ENCODE measurements at regions not wholly inside any gene's neighbourhood (a gene's known extent, or its start where the extent isn't known, plus 50 kb on each side); places are given as distances from the start of the nearest gene placed in this dataset.
"Not testable (repeated sequence)": the region's sequence is repeated elsewhere in the genome, so short reads cannot be mapped to it uniquely, and the experiment has no call there.

GRCh38 chr5:62168506-62169281 is 137.3 kb upstream of the KIF2A start:
- DNase-seq (ENCODE audit: low read depth): no peak

- DNase-seq (ENCODE audit: low read depth): no peak
These were observed 127.7 kb upstream of the KIF2A start for GRCh38 chr5:62178258-62178657.

DNA sequence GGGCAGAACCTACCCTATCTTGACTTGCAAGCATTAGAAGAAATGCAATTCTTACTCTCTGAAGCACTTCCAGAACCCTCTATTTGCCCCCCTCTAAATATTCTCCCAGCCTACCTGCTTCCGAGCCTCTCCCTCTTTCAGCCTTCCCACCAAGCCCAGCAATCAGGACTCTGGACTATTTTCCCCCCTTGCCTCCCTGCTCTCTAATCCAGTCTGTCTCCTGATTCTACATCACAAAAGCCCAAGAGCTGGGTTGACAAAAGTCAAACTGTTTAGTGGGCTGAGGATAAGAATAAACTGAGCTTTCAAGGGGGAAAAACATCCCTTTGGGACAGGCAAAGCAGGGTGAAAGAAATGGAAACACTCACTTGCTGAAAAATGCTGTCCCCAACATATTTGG is 123.2 kb upstream of the KIF2A start:
- DNase-seq (ENCODE audit: low read depth): no peak

DNA sequence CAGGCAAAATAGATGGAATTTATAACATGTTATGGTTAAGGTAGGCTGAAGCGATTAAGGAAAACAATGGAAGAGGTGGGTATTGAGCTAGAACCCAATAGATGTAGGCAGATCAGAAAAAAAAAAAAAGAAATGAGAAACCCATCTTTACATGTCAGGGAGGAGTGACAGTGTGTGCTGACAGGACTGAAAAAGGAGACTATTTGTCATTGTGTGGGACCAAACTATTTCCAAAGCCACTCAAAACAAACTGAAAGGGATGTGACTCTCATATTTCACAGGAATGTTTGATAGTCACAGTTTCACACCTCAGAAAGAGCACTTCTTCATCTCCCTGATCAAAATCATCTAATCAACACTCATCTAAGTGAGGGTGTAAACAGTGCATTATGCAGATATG is 122.3 kb upstream of the KIF2A start:
- no peak for DNase-seq (ENCODE audit: low read depth)

DNA sequence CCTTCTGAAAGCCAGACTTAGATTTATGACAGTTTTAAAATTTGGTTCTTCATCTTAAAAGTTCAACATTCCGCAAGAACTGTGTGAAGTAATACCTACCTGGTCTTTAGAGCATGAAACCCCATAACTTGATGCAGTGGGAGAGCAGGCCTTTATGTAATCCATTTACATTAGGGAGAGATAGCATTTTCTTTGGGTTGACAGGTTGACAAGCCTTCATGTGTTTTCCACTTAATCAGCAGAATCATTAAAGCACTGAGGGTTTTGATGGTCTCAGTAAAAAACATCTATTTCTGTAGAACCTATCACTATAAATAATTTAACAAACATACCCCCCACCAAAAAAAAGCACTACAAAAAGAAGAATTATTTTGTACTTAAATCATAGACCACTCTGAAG is 121.6 kb upstream of the KIF2A start:
- no peak for DNase-seq (ENCODE audit: low read depth)

- no peak for DNase-seq (ENCODE audit: low read depth)
These were observed 115.8 kb upstream of the KIF2A start for GRCh38 chr5:62190173-62190572.

- no peak for DNase-seq (ENCODE audit: low read depth)
These were observed 115.1 kb upstream of the KIF2A start for GRCh38 chr5:62190931-62191330.

GRCh38 chr5:62192958-62193357 is 113.0 kb upstream of the KIF2A start:
- DNase-seq (ENCODE audit: low read depth): no peak

GRCh38 chr5:62196532-62196931 is 109.5 kb upstream of the KIF2A start:
- DNase-seq (ENCODE audit: low read depth): not testable (repeated sequence)

- DNase-seq (ENCODE audit: low read depth): no peak
These were observed 108.3 kb upstream of the KIF2A start for GRCh38 chr5:62197697-62198096.

DNA sequence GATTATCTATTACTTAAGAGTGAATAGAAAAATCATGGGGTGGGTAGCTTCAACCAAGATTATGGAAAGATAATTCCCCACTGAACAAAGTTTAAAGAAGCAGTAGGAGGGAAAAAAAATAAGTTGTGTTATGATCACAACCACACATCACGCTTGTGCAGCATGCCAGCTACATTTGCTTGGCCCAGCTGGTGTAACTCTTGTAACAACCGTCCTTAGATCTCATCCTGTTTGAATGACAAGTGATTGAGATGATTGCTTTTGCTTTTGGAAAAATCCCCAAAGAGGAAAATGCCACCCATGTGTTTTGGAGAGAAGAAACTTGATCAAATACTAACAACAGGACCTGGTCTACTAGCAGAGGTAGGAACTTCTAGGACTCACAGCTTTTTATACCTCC is 107.6 kb upstream of the KIF2A start:
- no peak for DNase-seq (ENCODE audit: low read depth)

DNA sequence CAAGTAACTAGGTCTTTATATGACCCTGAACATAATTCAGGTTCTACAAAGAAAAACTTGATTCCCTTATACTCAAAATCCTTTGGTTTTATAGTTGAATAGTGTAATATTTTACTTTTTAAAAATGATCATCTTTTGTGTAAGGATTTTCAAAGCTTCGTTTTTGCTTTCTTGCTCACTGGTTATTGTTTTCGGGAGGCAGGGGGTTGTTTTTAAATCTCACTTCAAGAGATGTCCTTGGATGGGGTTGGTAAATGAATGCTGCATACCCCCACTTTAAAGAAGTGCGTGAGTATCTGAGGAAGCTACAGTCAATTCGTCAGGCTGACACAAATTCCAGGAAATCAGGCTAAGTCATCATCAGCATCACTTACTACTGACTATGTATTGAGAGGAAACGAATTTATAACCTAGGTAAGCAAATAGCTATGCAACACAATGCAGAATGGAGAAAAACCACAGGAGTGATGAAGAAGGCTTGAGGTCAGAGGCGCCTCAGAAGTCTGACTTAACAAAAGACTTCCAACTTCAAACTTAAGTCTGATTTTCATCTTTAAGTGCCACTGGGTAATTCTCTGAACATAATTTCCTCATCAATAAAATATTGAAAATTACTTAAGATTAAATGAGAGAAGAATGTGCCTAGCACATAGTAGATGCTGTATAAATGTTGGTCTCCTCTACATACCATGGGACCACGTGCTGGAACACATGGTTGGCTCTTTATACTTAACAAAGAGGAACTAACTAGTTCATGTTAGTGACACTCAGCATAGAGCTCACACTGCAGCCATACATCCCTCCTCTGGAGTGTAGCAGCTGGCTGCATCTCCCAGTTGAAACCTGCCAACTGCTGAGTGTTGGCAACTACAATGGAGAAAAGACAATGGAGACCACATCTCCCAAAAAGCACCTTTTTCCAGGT is 106.0 kb upstream of the KIF2A start:
- no peak for DNase-seq (ENCODE audit: low read depth)

DNA sequence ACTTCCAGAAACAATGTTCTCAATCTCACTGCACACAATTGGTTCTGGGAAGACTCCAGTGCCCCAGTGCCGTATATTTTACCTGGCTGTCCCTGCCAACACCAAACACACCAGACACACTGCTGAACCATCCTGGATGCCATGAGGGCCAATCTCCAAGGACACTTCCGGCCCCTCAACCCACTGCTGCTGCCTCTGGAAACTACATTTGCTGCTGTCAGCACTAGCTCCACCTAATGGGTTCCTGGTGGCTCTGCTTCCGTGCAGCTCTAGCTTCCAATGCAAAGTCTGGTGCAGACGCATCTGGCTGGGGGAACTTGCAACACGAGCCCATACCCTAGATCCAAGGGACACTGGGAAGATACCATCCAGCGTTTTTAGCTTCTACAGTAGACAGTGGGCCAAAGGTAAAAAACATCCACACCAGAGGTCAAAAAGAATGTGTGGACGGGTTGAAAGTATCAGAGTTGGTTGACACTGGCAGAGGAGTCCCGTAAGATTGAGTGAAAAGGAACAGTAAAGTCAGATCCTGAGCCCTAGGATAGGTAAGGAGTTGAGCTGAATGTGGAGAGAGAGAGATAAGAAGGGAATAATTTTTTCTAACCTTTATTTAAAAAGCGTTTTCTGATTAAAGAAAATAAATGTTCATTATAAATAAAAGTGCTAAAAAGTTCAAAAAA is 99.7 kb upstream of the KIF2A start:
- DNase-seq (ENCODE audit: low read depth): no peak

- no peak for DNase-seq (ENCODE audit: low read depth)
These were observed 97.7 kb upstream of the KIF2A start for GRCh38 chr5:62208218-62208852.

DNA sequence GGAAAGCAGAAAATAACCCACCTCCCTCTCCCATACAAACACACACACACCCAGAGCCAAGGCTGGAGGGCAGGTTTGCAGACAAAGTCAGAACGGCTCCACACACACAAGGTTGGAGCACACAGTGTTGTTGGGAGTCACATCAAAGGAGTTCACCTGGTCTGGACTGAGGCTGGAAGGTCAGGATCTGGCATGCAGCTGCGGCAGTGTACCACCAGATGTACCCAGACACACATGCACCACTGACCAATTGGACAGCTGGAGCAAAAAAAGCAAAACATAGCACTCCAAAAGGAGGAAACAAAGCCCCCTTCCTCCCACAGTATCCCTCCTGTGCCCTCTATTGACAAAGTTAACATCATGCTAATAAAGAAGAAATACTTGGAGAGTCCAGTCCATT is 94.6 kb upstream of the KIF2A start:
- no peak for DNase-seq (ENCODE audit: low read depth)

DNA sequence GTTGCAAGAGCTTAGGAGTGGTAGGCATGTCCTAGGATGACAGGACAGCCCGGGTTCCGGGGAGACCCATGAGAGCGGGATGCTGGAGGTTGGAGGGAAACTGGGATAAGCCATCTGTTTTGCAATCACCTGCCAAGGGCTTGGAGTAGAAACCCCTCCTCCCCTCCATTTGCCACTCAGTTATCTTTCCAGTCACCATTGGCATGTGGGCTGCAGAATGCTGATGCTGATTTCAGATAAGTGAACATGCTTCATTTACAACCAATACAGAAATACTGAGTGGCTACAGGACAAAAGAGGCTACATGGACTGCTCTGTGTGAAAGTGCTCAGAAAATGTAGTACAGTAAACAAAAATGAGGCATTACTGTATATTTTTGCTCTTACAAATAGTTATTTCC is 93.4 kb upstream of the KIF2A start:
- no peak for DNase-seq (ENCODE audit: low read depth)

- DNase-seq (ENCODE audit: low read depth): no peak
These were observed 91.3 kb upstream of the KIF2A start for GRCh38 chr5:62214701-62215100.

GRCh38 chr5:62216603-62217002 is 89.4 kb upstream of the KIF2A start:
- DNase-seq (ENCODE audit: low read depth): not testable (repeated sequence)

- not testable (repeated sequence) for DNase-seq (ENCODE audit: low read depth)
These were observed 88.9 kb upstream of the KIF2A start for GRCh38 chr5:62217095-62217494.

- DNase-seq (ENCODE audit: low read depth): not testable (repeated sequence)
These were observed 87.1 kb upstream of the KIF2A start for GRCh38 chr5:62218860-62219259.

DNA sequence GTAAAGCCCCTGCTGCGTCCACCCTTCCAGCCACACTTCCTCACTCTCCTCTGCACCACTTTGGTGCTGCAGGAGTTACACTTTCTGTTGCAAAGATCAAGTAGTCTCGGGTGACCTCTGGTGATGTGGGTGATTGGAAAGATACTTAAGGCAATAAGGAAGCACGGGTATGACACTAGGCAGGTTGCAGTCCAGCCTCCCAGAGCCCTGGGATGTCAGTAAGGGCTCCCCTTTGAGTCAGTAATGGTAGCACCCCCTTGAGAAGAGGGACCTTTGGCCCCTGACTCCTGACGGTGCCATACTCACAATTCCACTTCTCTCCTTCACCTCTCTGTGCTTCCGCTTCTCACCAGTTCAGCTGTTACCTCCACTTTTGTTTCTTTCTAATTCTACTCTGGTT is 84.1 kb upstream of the KIF2A start:
- not testable (repeated sequence) for DNase-seq (ENCODE audit: low read depth)

DNA sequence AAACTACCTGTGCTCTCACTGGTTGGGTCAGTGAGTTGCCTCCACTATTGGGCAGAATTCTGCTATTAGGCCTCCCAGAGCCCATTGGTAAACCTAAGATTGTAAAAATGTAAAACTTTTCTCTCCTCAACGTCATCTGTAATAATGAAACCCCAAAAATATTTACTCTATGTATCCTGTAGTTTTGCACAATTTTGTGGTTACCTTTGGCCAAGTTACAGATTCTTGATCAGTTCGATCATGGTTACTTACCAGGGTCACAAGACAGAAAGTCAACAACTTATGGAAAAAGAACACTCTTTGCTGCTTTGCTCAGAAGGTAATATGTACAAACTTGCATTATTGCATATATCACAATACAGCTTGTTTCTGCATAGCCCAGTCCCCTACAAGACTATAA is 83.7 kb upstream of the KIF2A start:
- not testable (repeated sequence) for DNase-seq (ENCODE audit: low read depth)

Data from stimulated activated CD4-positive, alpha-beta T cell treated with anti-CD3 and anti-CD28 coated beads, Interleukin-2, amount 100 ng/mL, for 4 hours (primary cell).